Effector CD8-positive, alpha-beta T cell (primary cell): ENCODE measurements at regions not wholly inside any gene's neighbourhood (a gene's known extent, or its start where the extent isn't known, plus 50 kb on each side); places are given as distances from the start of the nearest gene placed in this dataset.

Experiments used
- DNase-seq: peaks from one replicate; lab custom pipeline; 2025; lab: John Stamatoyannopoulos, UW

DNA sequence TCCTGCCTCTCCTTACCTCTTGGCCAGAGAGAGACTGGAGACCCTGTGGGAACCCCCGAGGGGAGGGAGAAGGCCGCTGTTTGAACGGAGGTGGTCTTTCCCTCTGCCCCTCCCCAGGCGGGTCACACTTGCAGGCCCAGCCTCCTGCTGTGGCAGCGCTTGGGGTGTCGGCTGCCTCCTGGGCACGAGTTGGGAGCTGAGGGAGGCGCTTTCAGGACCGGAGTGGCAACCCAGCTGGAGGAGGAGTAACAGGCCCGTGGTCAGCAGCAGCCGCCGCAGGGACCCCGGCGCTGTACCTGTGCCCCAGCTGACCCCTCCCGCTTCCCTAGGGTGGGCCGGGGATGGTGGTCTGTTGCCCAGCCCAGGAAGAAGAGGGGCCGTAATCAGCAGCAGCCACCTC lies 278.3 kb downstream of the SEC14L1 start:
- DNase-seq: no peak

GRCh38 chr17:77419547-77420094 lies 278.9 kb downstream of the SEC14L1 start:
- no peak for DNase-seq

- DNase-seq: no peak
Observed at GRCh38 chr17:77420095-77420803, 279.5 kb downstream of the SEC14L1 start.

DNA sequence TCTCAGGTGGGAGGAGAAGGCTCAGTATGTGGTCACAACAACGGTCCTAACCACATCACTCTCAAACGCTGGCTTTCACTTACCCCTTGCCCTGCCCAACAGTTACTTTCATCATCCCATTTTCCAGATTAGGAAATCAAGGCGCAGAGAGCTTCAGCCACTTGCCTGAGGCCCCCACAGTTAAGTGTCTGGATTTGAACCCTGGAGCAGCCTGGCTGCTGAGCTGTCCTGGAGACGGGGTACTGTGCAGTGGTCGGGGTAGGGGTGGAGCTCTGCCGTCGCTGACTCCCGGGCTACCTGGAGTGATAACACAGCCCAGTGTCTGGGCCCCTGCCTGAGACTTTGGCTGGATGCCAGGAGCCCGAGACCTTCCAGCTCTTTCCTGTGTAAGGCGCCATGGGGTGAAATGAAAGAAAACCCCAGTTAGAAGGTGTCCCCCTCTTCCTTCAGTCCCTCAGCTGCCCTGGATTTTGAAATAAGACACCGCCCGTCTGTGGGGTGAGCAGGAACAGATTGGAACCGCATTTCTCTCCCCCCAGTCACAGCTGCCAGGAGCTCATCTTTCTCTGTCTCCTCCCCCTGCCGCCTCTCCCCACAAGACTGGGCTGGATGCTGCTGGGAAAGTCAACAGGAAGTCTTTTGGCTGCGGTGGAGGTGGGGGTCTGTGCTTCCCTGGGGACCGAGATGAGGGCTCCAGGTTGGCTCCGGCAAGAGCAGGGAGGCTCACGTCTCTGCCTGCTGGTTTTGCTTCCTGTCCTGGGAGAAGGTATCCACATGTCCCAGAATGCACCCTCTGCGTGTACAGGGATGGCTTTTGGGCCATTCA lies 280.2 kb downstream of the SEC14L1 start:
- peak; percentile 61 for DNase-seq

DNA sequence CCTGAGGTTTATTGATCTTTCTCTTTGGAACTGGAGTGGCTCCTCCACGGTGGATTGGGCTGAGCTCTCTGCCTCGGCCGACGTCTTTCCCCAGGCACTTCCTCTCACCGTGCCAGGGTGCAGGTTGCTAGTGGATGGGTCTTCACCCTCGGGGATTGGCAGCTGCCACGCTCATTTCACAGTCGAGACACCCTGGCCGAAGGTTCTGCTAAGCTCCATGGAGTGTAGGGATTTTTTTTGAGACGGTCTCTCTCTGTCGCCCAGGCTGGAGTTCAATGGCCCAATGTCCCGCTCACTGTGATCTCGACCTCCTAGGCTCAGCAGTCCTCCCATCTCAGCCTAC lies 280.8 kb downstream of the SEC14L1 start:
- no peak for DNase-seq

GRCh38 chr17:77422104-77422747 lies 281.5 kb downstream of the SEC14L1 start:
- no peak for DNase-seq

GRCh38 chr17:77422748-77423113 lies 282.0 kb downstream of the SEC14L1 start:
- DNase-seq: no peak

DNA sequence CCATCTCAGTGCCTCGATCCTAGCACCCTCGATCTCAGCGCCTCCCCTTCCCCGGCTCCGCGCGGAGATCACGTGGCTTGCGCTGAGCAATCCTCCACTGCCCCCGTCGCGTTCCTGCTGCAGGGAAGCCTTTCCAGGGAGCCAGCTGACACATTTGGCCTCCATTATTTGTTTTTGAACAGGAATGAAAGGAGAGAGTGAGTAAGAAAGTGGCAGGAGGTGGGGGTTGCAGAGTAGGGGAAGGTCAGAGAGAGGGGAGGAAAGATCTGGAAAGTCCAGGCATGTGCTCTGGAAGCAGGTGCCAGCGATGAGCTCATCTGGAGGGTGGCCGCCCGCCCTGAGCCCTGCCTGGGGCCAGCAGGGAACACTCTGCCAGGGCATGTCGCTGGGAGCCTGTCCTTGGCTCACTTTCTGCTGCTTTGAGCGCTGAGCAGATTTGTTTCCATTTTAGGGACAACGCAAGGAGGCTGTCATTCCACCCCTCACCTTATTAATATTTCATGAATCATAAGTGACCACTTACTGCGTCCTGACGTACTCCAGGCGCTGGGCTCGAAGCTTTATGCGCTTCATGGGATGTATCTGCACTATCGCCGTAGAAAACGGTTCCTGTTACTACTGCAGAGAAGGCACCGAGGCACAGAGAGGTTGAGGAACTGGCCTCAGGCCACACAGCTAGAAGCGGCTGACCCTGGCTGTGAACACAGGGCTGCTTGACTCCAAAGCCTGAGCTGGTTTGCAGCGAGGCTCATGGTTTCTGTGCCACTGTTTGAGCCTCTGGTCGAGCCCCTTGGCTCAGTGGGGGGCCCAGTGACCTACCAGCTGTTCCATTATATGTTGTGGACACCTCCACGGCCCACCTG lies 283.1 kb downstream of the SEC14L1 start:
- no peak for DNase-seq

- DNase-seq: no peak
Observed at GRCh38 chr17:77424585-77425344, 284.0 kb downstream of the SEC14L1 start.

- no peak for DNase-seq
Observed at GRCh38 chr17:77425348-77425747, 284.6 kb downstream of the SEC14L1 start.

- DNase-seq: peak; percentile 26
Observed at GRCh38 chr17:77425791-77426641, 285.2 kb downstream of the SEC14L1 start.

- no peak for DNase-seq
Observed at GRCh38 chr17:77426676-77427386, 286.1 kb downstream of the SEC14L1 start.

DNA sequence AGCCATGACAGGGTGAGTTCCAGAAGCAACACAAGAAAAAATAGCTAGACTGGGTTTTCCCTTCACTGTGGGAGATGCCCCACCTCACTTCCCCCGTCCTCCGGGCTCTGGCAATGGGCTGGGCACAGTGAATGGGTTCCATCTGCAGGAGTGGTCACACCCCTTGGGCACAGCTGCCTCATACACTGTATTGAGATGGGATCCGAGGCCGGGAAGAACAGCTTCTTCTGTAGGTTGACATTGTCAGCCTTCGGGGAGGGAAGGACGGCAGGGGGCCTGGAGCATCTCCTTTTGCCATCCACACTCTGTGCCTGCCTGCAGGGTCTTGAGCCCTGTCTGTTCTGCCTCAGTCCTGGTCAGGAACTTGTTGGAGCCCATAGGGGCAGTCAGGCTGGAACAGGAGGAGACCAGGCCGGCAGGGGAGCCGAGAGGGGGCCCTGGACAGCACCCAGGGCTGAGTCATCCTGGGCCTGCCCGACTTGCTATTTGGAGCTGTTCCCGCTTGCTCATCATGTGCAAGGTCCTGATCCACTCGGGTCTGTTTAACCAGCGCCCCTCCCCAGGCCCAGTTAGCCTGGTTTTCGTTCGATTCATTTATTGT lies 286.7 kb downstream of the SEC14L1 start:
- no peak for DNase-seq

- no peak for DNase-seq
Observed at GRCh38 chr17:77428020-77428748, 287.4 kb downstream of the SEC14L1 start.

DNA sequence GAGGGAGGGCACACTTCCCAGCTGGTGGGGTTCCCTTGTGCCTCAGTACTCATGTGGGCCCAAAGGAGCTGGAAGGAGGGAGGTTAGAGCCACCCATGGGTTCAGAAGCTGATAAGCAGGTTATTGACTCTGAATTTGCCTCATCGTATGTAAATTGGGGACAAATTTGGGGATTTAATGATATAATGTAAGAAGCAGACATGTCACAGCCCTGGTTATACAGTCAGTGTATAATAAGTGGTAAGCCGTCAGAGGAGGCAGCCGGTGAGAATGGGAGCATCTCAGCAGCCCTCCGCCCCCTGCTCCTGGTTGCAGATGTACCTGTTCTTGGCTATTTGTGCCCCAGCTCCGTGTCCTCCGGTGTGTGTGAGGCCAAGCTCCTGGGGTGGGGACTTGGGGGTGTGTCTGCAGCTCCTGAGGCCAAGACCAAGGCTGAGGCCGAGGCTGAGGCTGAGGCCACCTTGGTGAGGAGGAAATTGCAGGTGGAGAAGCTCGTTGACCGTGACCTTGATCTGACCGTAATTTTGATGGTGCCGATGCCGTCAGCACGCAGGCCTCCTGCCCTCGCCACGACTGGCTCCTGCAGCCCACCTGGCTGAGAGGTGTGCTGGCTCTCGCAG lies 288.1 kb downstream of the SEC14L1 start:
- DNase-seq: no peak

GRCh38 chr17:77429369-77429968 lies 288.7 kb downstream of the SEC14L1 start:
- no peak for DNase-seq
